ENCODE measurements at regions not wholly inside any gene's neighbourhood (a gene's known extent, or its start where the extent isn't known, plus 50 kb on each side); places are given as distances from the start of the nearest gene placed in this dataset.

DNA sequence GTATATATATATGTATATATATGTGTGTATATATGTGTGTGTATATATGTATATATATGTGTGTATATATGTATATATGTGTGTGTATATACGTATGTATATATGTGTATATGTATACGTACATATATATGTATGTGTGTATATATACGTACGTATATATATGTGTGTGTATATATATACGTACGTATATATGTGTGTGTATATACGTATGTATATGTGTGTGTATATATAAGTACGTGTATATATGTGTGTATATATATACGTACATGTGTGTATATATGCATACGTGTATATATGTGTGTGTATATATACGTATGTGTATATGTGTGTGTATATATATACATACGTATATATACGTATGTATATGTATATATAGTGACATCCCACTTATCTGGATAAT lies 154.4 kb downstream of the CDRT15L2 start:
- no peak for DNase-seq
- Histone ChIP-seq H3K4me1 (ENCODE audit: insufficient read depth, low read length) (no peaks in the 10 kb centered on the region), H2BK12ac (ENCODE audit: insufficient read length, low read depth, low read length) (no peak overlapping the region), H3K56ac (ENCODE audit: insufficient read length, low read depth, low read length) (no peak overlapping the region), H3K18ac (ENCODE audit: insufficient read length, low read depth, low read length) (no peak overlapping the region), H2AFZ (ENCODE audit: low read length) (no peak overlapping the region), H3K9ac (ENCODE audit: extremely low read depth, insufficient read length, low read length) (no peak overlapping the region), H3K79me1 (ENCODE audit: insufficient read depth, low read depth, low read length, poor library complexity, severe bottlenecking) (no peaks in the 10 kb centered on the region), H2BK5ac (ENCODE audit: insufficient read length, low read length) (no peak overlapping the region), H2BK120ac (ENCODE audit: low read depth, low read length, poor library complexity, severe bottlenecking) (no peak overlapping the region), H4K8ac (replicated peaks; ENCODE audit: insufficient read length, low read depth, low read length) (no peak overlapping the region), H3K23ac (ENCODE audit: insufficient read length, low read depth, low read length) (no peak overlapping the region), H4K5ac (ENCODE audit: insufficient read length, low read depth, low read length) (no peak overlapping the region), H3K27ac (ENCODE audit: insufficient read length, low read depth, low read length) (no peak overlapping the region), H3K9me3 (ENCODE audit: control insufficient read depth, low read depth, low read length) (no peaks in the 10 kb centered on the region), H3K23me2 (ENCODE audit: insufficient read length, low read depth, low read length, poor library complexity, severe bottlenecking) (no peaks in the 10 kb centered on the region), H2BK15ac (ENCODE audit: low read depth, low read length) (no peak overlapping the region), H3K14ac (ENCODE audit: insufficient read depth, low read length) (no peak overlapping the region), H3K79me2 (ENCODE audit: insufficient read depth, low read length) (no peaks in the 10 kb centered on the region), H2AK5ac (ENCODE audit: insufficient read length, low read length) (no peak overlapping the region), H3K4ac (ENCODE audit: low read depth, low read length) (no peak overlapping the region), H4K20me1 (ENCODE audit: control insufficient read depth, insufficient read depth, insufficient read length) (no peaks in the 10 kb centered on the region), H3K4me2 (ENCODE audit: insufficient read depth, insufficient read length, low read length) (no peak overlapping the region), H4K91ac (ENCODE audit: insufficient read length, low read depth, low read length) (no peak overlapping the region), H3K27me3 (ENCODE audit: insufficient read depth, low read length) (no peaks in the 10 kb centered on the region), H2BK20ac (ENCODE audit: low read depth, low read length, poor library complexity, severe bottlenecking) (no peak overlapping the region), H3T11ph (ENCODE audit: low read length) (no peak overlapping the region)
- no peaks in the 10 kb centered on the region for H3K4me1 Mint-ChIP-seq
- H3K27ac Mint-ChIP-seq: no peak overlapping the region
- no peaks in the 10 kb centered on the region; the same call in 1 of the 2 replicates for H3K27me3 Mint-ChIP-seq (ENCODE audit: low read depth)
- H3K4me3 Mint-ChIP-seq: no peak overlapping the region
- TF ChIP-seq, protein P1, sequence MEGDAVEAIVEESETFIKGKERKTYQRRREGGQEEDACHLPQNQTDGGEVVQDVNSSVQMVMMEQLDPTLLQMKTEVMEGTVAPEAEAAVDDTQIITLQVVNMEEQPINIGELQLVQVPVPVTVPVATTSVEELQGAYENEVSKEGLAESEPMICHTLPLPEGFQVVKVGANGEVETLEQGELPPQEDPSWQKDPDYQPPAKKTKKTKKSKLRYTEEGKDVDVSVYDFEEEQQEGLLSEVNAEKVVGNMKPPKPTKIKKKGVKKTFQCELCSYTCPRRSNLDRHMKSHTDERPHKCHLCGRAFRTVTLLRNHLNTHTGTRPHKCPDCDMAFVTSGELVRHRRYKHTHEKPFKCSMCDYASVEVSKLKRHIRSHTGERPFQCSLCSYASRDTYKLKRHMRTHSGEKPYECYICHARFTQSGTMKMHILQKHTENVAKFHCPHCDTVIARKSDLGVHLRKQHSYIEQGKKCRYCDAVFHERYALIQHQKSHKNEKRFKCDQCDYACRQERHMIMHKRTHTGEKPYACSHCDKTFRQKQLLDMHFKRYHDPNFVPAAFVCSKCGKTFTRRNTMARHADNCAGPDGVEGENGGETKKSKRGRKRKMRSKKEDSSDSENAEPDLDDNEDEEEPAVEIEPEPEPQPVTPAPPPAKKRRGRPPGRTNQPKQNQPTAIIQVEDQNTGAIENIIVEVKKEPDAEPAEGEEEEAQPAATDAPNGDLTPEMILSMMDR (conservative IDR thresholded peaks at IDR 0.05): no peak
- no peaks in the 10 kb centered on the region for H3K36me3 Mint-ChIP-seq (ENCODE audit: insufficient read depth in 1 of 3, low read depth in 3 of 3)
- no peaks in the 10 kb centered on the region for H3K9me3 Mint-ChIP-seq
- 100% methylated on average over 6 of the region's 13 CpGs for WGBS (ENCODE audit: extremely low coverage, insufficient read length, low lambda C conversion rate)

Measured in H9 (cell line).